ENCODE measurements at regions not wholly inside any gene's neighbourhood (a gene's known extent, or its start where the extent isn't known, plus 50 kb on each side); places are given as distances from the start of the nearest gene placed in this dataset.
"Not testable (repeated sequence)": the region's sequence is repeated elsewhere in the genome, so short reads cannot be mapped to it uniquely, and the experiment has no call there.

DNA sequence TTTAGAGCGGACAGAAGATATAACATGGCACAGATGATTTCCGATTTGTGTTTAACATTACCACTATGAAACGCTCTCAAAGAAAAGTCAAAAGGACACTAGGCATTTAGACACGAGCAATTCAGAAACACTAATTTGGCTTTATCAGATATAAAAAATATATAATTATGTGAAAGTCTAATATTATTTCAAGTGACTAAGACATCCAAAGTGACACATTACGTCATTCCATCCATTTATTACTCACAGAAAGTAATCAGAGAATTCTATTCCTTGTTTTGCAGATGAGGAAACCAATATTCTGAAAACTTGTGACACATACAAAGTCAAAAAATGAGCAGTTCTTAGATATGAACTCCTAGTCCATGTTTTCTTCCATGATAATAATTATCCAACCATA lies 250.8 kb upstream of the USP15 start:
- DNase-seq (ENCODE audit: low spot score): no peak

DNA sequence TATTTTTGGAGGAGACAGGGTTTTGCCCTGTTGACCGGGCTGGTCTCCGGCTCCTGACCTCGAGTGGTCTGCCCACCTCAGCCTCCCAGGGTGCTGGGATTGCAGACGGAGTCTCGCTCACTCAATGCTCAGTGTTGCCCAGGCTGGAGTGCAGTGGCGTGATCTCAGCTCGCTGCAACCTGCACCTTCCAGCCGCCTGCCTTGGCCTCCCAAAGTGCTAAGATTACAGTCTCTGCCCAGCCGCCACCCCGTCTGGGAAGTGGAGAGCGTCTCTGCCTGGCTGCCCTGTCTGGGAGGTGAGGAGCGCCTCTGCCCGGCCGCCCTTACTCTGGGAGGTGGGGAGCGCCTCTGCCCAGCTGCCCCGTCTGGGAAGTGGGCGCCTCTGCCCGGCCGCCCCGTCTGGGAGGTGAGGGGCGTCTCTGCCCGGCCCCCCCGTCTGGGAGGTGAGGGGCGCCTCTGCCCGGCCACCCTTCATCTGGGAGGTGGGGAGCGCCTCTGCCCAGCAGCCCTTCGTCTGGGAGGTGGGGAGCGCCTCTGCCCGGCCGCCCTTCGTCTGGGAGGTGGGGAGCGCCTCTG lies 249.8 kb upstream of the USP15 start:
- DNase-seq (ENCODE audit: low spot score): not testable (repeated sequence)

DNA sequence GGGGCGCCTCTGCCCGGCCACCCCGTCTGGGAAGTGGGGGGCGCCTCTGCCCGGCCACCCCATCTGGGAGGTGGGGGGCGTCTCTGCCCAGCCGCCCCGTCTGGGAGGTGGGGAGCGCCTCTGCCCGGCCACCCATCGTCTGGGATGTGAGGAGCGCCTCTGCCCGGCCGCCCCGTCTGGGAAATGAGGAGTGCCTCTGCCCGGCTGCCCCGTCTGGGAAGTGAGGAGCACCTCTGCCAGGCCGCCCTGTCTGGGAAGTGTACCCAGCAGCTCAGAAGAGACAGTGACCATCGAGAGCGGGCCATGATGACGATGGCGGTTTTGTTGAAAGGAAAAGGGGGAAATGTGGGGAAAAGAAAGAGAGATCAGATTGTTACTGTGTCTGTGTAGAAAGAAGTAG lies 249.2 kb upstream of the USP15 start:
- not testable (repeated sequence) for DNase-seq (ENCODE audit: low spot score)

DNA sequence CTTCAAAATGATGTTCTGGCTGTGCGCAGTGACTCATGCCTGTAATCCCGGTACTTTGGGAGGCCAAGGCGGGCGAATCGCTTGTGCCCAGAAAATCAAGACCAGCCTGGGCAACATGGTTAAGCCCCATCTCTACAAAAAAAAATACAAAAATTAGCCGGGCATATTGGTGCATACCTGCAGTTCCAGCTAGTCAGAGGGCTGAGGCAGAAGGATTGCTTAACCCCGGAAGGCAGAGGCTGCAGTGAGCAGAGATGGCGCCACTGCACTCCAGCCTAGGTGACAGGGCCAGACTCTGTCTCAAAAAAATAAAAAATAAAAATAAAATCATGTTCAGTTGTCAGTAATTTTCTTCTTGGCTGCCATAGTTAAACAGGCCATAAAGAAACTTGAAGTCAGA lies 245.9 kb upstream of the USP15 start:
- DNase-seq (ENCODE audit: low spot score): no peak

DNA sequence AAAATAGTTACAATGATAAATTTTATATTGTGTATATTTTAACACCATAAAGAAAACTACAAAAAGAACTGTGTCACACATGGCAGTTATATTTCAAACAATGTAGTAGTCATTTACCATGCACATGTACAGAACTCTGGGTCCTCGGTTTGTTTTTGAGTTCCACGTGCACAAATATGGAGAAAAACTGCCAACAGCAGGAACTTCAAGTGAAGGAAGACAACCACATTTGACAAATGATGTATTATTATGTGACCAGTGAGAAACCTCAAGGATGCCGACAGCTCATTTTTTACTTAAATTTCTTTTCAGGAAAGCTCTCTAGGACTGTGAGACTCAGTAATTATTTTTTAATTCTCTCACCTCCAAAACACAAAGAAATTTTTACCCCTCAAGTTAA lies 244.2 kb upstream of the USP15 start:
- no peak for DNase-seq (ENCODE audit: low spot score)

DNA sequence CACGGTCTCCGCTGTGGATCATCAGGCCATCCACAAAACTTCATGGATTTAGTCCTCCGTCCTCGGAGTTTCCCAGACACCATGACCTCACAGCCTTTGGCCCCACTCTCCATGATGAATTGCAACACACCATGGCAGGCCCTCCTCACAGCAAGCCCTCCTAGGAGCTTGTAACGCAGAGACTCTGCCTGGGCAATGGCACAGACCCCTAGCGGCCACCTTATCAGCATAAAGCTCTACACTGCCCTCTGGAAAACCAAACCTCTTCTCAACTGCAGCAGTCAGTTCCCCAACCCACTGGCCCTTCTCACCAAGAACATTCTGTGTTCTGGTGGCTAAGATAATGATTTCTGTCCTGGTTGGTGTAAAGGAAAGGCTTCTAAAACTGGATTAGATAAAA lies 238.4 kb upstream of the USP15 start:
- no peak for DNase-seq (ENCODE audit: low spot score)

DNA sequence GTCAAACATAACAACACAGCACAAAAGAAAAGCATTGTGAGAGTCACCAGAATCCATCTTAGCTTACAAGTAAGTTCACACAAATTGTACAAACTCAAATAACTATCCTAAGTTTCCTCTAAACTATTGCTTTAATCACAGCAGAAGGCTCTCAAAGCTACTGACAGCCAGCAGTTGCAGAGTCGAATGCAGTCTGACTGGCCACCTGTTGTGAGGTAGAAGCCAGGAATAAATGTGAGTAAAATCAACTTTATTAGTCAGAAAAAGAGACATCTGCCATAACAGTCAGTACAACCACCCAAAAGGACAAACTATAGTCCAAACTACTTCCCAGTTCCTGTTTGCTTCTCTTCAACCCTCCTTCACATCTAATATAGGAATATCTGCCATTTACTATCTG lies 231.7 kb upstream of the USP15 start:
- no peak for DNase-seq (ENCODE audit: low spot score)

DNA sequence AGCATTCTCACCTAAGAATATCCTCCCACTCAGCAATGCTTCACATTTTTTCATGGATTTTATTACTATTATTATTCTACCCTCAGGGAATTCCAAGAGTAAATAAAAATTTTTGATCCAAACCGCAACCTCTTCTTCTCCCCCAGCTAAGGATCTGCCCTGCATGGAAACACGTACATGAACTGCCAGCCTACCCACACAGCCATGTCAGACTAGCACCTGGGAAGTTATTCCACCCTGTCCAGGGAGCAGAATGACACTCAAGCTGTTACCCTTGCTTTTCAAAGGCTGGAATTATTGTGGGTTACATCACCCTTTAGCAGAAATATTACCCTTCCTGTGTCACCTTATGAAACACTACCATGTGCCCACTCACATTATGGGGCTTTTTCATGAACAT lies 227.3 kb upstream of the USP15 start:
- DNase-seq (ENCODE audit: low spot score): no peak

DNA sequence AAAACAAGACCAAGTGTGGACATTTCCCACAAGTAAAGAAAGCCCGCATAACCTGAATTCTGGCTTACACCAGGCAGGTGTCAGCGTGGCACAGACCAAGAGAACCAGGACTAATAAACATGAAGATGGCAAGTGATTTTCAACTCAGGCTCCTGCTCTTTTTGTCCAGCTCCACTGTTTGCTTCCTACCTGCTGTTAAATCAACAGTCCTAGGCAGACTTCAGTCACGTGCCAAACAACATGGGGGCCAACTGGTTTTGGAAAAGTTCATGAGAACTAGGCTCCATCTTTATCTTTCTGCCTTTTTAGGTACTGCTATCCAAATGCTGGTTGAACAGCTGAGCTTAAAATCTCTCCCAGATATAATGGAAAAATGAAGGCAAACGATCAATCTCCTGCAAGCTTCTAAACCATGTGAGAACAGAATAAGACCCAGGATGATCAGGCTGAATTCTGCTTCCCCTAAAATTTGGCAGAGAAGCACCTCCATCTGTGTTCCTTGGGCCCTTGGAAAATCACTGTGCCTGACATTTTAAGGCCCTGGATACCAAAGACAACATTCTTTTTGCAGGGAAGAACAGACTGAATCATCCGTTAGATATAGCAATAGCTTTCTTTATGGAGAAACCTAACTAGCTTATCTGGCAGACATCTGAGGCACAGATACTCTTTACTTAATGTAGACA lies 215.6 kb upstream of the USP15 start:
- DNase-seq (ENCODE audit: low spot score): no peak

DNA sequence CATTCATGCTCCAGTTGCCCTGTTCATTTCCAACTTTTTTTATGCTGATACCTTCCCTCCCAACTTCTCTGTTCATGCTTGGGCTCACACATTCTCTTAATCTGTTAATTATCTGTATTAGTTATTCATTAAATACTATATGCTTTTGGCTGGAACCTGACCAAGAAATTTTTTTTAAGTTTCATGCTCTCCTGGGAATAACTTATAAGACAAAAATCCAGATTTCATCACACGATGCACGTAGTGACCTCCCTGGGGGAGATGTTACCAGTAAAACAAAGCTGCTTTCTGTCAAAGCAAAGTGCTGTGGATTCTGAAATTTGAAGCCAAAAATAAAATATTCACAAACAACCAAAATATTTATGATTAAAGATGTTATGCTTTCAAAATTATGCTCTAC lies 215.0 kb upstream of the USP15 start:
- DNase-seq (ENCODE audit: low spot score): no peak

DNA sequence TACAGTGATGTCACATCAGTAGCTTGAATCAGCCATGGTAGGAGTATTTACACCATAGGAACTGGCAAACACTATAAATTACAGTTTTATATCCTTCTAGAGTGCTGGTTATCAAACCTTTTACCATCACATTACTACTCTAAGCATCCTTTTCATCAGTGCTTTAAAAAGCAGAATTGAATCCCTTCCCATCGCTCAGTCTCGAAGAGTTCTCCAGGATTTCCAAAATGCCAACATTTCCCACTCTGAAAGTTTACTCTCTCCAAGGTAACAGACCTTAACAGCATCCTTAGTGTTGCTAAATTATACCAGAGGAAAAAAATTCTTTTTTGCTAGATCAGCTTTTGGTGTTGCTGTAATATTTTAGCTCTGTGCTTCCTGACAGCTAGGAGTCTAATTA lies 209.4 kb upstream of the USP15 start:
- DNase-seq (ENCODE audit: low spot score): no peak

DNA sequence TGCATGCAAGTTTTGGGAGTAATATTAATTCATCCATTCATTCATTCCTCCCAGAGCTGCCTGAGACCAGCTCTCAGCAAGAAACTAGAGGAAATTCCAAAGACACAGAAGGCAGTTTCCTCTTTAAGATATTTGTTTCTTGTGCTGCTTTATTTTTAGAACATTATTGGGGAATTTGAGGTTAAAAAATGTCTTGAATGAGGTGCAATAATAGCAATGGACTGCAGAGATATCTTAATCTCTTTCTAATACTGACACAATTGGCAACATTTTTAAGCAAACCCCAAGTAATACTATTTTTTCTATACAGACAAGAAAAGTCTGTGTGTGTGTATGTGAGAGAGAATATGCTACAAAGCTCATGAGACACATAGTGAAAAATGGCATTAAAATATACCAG lies 190.2 kb upstream of the USP15 start:
- DNase-seq (ENCODE audit: low spot score): no peak

DNA sequence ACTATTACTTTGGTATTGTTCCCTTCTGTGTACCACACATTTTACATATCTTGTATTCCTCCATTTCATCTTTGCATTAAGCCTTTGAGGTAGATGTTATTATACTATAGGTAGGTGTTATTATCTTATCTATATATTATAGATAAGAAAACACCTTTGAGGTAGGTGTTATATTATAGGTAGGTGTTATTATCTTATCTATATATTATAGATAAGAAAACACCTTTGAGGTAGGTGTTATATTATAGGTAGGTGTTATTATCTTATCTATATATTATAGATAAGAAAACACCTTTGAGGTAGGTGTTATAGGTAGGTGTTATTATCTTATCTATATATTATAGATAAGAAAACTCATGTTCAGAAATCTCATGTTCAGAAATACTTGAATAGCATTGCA lies 187.0 kb upstream of the USP15 start:
- DNase-seq (ENCODE audit: low spot score): not testable (repeated sequence)

DNA sequence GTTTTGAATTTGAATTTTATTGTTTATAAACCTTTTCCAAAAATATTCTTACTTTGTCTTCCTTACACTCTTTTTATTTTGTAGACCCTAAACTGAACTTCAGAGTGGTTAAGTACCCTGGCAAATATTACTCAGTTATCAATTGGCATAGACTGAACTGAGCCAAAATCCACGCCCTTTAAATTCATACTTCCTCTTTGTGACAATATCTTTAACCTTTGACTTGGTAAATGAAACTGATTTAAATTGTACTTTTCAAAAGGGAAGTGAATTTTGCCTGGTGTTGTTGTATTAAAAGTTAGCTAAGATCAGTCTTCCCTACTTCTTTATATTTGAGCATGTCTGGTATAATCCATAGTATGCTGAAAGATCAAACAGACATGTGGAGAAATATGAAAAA lies 184.3 kb upstream of the USP15 start:
- DNase-seq (ENCODE audit: low spot score): no peak

DNA sequence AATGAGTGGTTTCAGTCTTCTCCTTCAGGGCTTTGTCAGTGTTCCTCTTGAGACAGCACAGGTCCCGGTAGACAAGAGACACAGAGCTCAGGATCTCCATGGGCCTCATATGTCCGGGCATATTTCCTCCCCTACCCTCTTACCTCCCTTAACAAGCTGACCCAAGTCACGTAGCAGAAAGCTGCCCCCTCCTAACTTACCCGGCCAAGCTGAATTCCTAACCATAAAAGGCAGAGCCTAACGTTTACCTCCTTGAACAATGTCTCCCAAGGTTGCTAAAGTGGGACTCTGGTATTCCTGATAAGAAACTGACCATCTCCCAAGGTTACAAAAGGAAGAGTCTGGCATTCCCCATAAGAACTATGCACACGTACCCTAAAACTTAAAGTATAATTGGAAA lies 182.2 kb upstream of the USP15 start:
- no peak for DNase-seq (ENCODE audit: low spot score)

DNA sequence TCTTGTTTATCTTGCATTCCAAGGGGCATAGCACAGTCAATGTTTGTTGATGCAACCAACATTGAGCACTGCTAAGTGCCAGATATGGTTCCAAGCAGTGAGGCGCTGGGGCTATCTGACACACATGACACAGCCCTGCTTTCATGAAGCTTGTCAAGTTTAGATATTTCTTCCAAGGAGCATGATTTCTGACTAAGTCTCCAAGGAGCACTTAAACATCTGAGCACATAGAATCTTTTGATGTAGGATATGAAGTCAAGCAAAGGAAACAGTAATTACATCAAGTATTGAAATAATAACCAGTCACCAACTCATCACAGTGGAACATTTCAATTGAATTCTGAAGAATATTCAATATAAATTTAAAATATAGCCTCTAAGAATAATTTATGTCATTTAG lies 177.8 kb upstream of the USP15 start:
- DNase-seq (ENCODE audit: low spot score): no peak

DNA sequence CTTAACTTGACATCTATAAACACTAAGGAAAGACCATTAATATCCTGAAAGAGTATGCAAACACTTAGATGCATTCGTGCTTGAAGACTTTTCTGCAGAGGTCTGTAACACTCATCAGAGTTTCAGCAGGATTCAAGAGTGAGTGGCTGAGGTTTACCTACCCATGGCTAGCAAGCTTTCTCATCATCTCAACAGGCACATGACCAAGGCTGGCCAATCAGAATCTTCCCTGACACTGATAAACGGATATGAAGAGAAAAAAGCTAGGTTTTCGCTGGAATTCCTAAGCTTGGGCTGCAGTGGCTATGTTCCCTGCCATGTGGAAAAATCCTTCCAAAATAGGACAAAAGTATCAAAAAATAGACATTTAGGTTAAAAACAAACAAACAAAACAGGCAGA lies 162.1 kb upstream of the USP15 start:
- no peak for DNase-seq (ENCODE audit: low spot score)

DNA sequence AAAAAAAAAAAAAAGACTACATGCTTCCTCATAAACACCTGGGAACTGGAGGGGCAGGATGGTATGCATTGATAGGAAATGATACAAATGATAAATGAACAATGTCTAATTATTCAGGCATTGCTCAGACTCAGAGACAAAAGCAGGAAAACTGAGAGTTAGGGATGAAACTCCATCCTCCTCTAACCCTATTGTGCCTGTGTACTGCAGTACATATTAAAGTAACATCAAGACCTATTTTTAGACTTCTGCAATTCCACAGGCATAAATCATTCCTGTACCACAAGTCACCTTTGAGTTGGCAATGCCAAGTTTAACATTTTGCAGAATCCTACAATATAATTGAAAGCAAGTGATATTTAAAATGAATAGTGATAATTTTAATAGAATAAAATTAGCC lies 156.5 kb upstream of the USP15 start:
- no peak for DNase-seq (ENCODE audit: low spot score)

DNA sequence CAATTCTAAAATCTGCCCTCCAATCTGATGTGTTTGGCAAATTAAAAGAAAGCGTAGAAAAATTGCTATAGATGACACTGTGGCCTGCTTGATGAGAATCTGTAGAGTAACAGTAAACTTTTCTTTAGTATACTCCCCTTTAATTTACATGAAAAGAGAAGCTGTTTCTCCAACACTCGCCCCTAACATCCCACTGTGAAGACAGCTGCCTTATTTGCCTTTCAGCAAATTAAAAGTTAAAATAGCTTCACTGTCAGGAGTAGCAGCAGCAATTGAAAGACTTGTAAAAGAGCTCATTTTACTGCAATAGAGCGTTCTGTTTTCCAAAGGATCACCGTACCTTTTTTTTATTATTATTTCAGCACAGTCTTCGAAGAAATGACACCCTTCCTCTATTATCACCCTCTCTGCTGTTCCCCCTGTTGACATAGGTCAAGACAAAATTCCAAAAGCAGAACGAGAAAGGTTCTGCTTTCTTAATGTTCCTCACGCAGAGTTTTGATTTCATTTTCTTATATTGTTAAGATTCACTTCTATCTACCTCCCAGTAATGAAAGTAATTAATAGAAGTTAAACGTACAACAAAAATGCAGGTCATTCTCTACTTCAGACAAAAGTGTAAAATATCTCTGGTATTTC lies 153.5 kb upstream of the USP15 start:
- DNase-seq (ENCODE audit: low spot score): no peak

DNA sequence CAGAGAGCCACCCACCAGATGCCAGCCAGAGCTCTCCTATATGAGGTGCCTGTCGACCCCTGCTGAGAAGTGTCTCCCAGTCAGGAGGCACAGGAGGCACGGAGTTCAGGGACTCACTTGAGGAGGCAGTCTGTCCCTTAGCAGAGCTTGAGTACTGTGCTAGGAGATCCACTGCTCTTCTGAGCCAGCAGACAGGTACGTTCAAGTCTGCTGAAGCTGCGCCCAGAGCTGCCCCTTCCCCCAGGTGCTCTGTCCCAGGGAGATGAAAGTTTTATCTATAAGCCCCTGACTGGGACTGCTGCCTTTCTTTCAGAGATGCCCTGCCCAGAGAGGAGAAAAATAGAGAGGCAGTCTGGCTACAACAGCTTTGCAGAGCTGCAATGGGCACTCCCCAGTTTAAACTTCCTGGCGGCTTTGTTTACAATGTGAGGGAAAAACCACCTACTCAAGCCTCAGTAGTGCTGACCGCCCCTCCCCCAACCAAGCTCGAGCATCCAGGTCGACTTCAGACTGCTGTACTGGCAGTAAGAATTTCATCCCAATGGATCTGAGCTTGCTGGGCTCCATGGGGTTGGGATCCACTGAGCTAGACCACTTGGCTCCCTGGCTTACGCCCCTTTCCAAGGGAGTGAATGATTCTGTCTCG lies 146.7 kb upstream of the USP15 start:
- DNase-seq (ENCODE audit: low spot score): no peak

DNA sequence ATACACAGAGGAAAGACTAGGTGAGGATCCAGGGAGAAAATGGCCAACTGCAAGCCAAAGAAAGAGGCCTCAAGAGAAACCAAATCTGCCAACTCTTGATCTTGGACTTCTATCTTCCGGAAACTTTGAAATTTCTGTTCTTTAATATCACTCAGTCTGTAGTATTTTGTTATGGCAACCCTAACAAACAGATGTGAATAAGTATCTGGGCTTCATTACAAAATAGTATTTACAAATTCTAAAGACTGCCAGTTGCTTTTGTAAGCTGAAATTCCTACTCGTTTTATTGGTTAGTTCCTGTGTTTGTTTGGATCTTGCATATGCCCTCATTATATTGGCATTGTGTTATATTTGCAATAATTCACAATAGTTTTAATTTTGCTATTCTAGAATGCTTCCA lies 143.2 kb upstream of the USP15 start:
- DNase-seq (ENCODE audit: low spot score): no peak

DNA sequence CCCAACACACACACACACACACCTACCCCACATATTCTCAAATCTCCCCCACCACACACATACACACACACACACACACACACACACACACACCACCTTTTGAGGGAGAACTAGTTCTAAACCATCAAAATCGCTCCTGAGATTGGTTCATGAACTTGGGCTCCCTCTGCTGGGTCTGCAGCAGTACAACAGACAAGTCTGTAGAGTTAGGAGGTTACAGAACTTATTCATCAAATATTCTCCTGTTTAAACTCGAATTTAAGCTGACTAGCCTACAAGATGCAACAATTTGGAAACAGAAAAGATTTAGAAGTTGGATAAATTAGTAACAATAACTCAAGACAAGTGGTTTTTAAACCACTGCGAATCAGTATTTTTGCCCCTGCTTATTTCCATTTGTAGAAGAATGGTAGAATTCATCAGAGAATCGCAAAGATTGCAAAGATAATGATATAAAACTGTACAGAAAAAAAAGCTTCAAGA lies 136.4 kb upstream of the USP15 start:
- peak; percentile 53 for DNase-seq (ENCODE audit: low spot score)

DNA sequence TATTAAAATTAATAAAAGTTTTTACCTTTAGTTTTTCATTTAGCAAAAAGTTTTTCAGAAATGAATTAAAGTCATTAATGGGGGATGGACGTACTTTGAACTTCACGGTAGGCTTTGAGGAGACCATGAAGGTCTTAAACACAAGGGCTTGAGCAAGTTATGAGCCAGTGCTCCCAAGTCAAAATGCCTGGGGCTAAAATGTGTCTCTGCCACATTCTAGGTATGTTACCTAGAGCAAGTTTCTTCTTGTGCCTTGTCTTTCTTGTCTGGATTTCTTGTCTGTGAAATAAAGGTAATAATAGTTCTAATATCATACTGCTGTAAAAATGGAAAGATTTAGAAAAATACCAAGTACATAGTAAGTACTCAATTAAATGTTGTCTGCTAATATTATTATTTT lies 132.7 kb upstream of the USP15 start:
- DNase-seq (ENCODE audit: low spot score): no peak

All from GM03348 (cell line).